ENCODE measurements at regions not wholly inside any gene's neighbourhood (a gene's known extent, or its start where the extent isn't known, plus 50 kb on each side); places are given as distances from the start of the nearest gene placed in this dataset.

DNA sequence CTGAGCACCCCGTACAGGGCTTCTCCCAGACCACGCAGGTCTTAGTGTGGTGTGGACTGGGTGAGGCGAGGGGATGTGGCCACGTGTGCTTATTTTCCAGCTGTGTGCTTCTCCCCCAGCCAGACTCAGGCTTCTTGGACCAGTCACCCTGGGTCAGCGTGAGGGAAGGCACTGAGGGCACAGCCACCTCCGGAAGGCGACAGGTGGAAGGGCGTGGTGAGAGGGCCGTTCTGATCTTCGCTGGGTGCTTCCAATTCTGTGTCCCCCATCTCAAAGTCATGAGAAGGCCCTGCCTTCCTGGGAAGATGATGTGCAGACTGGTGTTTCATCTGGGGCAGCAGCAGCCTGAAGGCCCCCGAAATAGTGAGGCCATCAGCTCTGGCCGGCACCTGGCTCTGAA is 169.7 kb upstream of the MYCN start:
- DNase-seq (ENCODE audit: low read depth), result no peak
- TF ChIP-seq, protein P1, sequence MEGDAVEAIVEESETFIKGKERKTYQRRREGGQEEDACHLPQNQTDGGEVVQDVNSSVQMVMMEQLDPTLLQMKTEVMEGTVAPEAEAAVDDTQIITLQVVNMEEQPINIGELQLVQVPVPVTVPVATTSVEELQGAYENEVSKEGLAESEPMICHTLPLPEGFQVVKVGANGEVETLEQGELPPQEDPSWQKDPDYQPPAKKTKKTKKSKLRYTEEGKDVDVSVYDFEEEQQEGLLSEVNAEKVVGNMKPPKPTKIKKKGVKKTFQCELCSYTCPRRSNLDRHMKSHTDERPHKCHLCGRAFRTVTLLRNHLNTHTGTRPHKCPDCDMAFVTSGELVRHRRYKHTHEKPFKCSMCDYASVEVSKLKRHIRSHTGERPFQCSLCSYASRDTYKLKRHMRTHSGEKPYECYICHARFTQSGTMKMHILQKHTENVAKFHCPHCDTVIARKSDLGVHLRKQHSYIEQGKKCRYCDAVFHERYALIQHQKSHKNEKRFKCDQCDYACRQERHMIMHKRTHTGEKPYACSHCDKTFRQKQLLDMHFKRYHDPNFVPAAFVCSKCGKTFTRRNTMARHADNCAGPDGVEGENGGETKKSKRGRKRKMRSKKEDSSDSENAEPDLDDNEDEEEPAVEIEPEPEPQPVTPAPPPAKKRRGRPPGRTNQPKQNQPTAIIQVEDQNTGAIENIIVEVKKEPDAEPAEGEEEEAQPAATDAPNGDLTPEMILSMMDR (IDR thresholded peaks at IDR 0.05; ENCODE audit: low read length, missing control alignments), result no peak
- no peak overlapping the region for H3K4me3 ChIP-seq (replicated peaks; ENCODE audit: low read depth, low read length)

DNA sequence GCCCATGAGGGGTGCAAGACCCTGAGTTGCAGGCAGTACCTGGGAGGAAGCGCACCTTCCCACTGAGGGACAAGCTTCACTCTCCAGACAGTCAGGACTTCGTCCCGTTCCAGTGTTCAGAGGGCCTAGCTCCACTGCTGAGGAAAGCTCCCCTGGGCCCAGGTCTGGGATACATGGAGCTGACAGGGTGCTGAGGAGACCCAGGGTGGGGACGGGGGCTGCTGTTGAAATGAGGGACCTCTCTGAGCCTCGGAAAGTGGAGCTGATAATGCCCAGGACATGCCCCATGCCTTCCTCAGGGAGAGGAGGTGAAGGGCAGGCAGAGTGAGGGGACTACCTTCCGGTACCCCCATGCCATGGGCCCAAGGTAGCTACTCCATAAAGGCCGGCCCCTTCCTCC is 169.2 kb upstream of the MYCN start:
- TF ChIP-seq, protein P1 (IDR thresholded peaks at IDR 0.05; ENCODE audit: low read length, missing control alignments), result no peak
- H3K4me3 ChIP-seq (replicated peaks; ENCODE audit: low read depth, low read length), result no peak overlapping the region
- DNase-seq (ENCODE audit: low read depth), result no peak

- TF ChIP-seq, protein P1 (IDR thresholded peaks at IDR 0.05; ENCODE audit: low read length, missing control alignments), result no peak
- no peak for DNase-seq (ENCODE audit: low read depth)
- H3K4me3 ChIP-seq (replicated peaks; ENCODE audit: low read depth, low read length), result no peak overlapping the region
These were observed 168.2 kb upstream of the MYCN start for GRCh38 chr2:15772086-15772595.

DNA sequence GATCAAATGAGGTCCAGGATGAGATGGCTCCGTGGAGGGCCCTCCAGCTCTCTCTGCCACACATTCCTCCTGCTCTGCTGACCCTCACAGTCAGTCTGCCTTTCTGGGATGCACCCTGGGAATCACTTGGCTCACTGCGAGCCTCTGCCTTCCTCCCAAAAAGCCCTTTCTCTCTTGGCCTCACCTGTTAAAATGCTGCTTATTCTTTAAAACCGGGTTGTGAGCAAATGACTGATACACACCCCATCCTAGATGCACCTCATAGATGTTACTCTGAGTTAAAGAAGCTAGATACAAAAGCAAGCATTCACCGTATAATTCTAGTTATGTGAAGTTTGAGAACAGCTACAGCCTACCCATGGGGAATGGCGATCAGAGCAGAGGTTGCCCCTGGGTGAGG is 167.7 kb upstream of the MYCN start:
- TF ChIP-seq, protein P1 (IDR thresholded peaks at IDR 0.05; ENCODE audit: low read length, missing control alignments), result no peak
- no peak for DNase-seq (ENCODE audit: low read depth)
- H3K4me3 ChIP-seq (replicated peaks; ENCODE audit: low read depth, low read length), result no peak overlapping the region

- DNase-seq (ENCODE audit: low read depth), result no peak
- no peak overlapping the region for H3K4me3 ChIP-seq (replicated peaks; ENCODE audit: low read depth, low read length)
- TF ChIP-seq, protein P1 (IDR thresholded peaks at IDR 0.05; ENCODE audit: low read length, missing control alignments), result no peak
These were observed 167.1 kb upstream of the MYCN start for GRCh38 chr2:15773204-15773603.

- no peak overlapping the region for H3K4me3 ChIP-seq (replicated peaks; ENCODE audit: low read depth, low read length)
- TF ChIP-seq, protein P1 (IDR thresholded peaks at IDR 0.05; ENCODE audit: low read length, missing control alignments), result no peak
These were observed 166.5 kb upstream of the MYCN start for GRCh38 chr2:15773846-15774245.

More at GRCh38 chr2:15773846-15774245, 166.5 kb upstream of the MYCN start:
- DNase-seq (ENCODE audit: low read depth), result no peak
